OCI-LY3 (cell line): ENCODE measurements at regions not wholly inside any gene's neighbourhood (a gene's known extent, or its start where the extent isn't known, plus 50 kb on each side); places are given as distances from the start of the nearest gene placed in this dataset.

Experiments used
- H2AFZ ChIP-seq: fragments of 200-600, 300-600 bp; shearing (Covaris generic); 2 replicates; pipeline ENCODE4 v1.6.0; 2014; ENCODE audit warnings: antibody characterized with exemption, low read depth, low read length
- H3K27ac ChIP-seq: fragments of 200-600, 300-600 bp; sonication (generic); 2 replicates; pipeline ENCODE4 v1.5.1; 2014; ENCODE audit warnings: mild to moderate bottlenecking, low read length, moderate library complexity, mixed read lengths
- H3K27me3 ChIP-seq: fragments of 200-600, 300-600 bp; sonication (generic); 2 replicates; pipeline ENCODE4 v1.6.1; 2014; ENCODE audit warnings: low read depth, low read length, mixed read lengths
- H3K36me3 ChIP-seq: fragments of 200-600, 300-600 bp; sonication (generic); replicated peaks from 2 replicates; pipeline ENCODE3; 2014; ENCODE audit warnings: low read depth, low read length, mixed read lengths
- H3K4me1 ChIP-seq: fragments of 300-600, 200-600 bp; sonication (generic); 2 replicates; pipeline ENCODE4 v1.6.1; 2014; ENCODE audit warnings: low read length, mixed read lengths
- H3K4me2 ChIP-seq: fragments of 200-600, 300-600 bp; sonication (generic); 2 replicates; pipeline ENCODE4 v1.6.1; 2014; ENCODE audit warnings: low read length, mixed read lengths
- H3K4me3 ChIP-seq: fragments of 300-600, 200-600 bp; sonication (generic); 2 replicates; pipeline ENCODE4 v1.5.1; 2014; ENCODE audit warnings: antibody characterized with exemption, mild to moderate bottlenecking, low read length, moderate library complexity
- H3K79me2 ChIP-seq: fragments of 300-600, 200-600 bp; shearing (Covaris generic); 2 replicates; pipeline ENCODE4 v1.6.1; 2014; ENCODE audit warnings: mild to moderate bottlenecking, low read length, mixed read lengths
- H3K9ac ChIP-seq: fragments of 300-600, 200-600 bp; shearing (Covaris generic); 2 replicates; pipeline ENCODE4 v1.6.0; 2014; ENCODE audit warnings: mild to moderate bottlenecking, low read length, moderate library complexity
- H3K9me3 ChIP-seq: fragments of 200-600, 300-600 bp; shearing (Covaris generic); 2 replicates; pipeline ENCODE4 v1.6.1; 2014; ENCODE audit warnings: low read length, mixed read lengths; ENCODE audit not compliant: insufficient read depth
- H4K20me1 ChIP-seq: fragments of 200-600, 300-600 bp; sonication (generic); 2 replicates; pipeline ENCODE4 v1.6.1; 2016; ENCODE audit warnings: low read length, mixed read lengths; ENCODE audit not compliant: insufficient read depth
- EZH2phosphoT487 ChIP-seq: fragments of 200-600 bp; shearing (Covaris generic); IDR thresholded peaks from 2 replicates; pipeline ENCODE4 v1.6.1; 2018; ENCODE audit warnings: antibody characterized with exemption, mixed run types, low read depth
- TF ChIP-seq, protein P1 (sequence below): fragments of 200-600, 300-600 bp; sonication (generic); IDR thresholded peaks from 2 replicates; pipeline ENCODE4 v1.5.1; 2014; ENCODE audit warnings: antibody characterized with exemption, low read length, low read depth

DNA sequence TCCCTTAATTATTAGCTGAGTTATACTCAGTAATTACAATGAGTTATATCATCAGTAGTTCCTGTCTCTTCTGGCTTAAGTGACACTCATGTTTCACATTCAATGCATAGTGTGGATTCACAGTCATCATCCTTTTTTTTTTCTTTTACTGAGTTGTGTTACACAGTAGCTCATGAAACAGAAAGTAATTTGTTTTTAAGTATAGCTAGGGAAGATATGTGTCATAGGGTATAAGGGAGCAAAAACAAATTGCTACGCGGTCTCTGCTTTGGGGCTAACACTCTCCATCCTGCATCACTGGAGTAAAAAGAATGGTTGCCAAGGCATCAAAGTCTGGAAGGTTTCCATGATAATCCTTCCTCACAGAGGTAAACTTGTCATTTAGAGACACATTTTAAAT lies 971.7 kb upstream of the NCAM2 start:
- Histone ChIP-seq H3K9ac (no peak overlapping the region), H3K4me2 (no peak overlapping the region), H3K4me1 (no peaks in the 10 kb centered on the region), H3K79me2 (no peaks in the 10 kb centered on the region), H4K20me1 (no peaks in the 10 kb centered on the region), H3K36me3 (no peaks in the 10 kb centered on the region), H3K27ac (no peak overlapping the region), H3K27me3 (no peaks in the 10 kb centered on the region), H2AFZ (no peak overlapping the region), H3K9me3 (no peaks in the 10 kb centered on the region), H3K4me3 (no peak overlapping the region)
- TF ChIP-seq, protein P1, sequence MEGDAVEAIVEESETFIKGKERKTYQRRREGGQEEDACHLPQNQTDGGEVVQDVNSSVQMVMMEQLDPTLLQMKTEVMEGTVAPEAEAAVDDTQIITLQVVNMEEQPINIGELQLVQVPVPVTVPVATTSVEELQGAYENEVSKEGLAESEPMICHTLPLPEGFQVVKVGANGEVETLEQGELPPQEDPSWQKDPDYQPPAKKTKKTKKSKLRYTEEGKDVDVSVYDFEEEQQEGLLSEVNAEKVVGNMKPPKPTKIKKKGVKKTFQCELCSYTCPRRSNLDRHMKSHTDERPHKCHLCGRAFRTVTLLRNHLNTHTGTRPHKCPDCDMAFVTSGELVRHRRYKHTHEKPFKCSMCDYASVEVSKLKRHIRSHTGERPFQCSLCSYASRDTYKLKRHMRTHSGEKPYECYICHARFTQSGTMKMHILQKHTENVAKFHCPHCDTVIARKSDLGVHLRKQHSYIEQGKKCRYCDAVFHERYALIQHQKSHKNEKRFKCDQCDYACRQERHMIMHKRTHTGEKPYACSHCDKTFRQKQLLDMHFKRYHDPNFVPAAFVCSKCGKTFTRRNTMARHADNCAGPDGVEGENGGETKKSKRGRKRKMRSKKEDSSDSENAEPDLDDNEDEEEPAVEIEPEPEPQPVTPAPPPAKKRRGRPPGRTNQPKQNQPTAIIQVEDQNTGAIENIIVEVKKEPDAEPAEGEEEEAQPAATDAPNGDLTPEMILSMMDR: no peak
- TF ChIP-seq EZH2phosphoT487: no peak

DNA sequence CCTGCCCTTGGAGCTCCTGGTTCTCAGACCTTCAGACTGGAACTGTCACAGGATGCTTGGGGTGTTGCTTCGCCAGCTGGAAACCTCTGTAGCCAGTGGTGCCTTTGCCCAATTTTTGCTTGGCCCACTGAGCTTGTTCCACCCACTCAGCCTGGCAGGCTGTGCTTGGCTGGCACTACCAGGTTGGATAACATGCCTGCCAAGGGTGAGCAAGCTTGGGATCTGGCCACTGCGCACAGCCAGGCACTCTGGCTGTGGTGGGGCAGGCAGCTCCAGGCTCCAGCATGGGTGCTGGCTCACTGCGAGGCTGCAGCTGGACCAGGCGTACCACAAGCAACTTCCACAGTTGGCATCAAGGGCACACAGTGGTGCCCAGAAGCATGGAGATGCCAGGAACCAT lies 967.8 kb upstream of the NCAM2 start:
- no peak overlapping the region for H2AFZ ChIP-seq
- H3K27me3 ChIP-seq: no peaks in the 10 kb centered on the region
- no peaks in the 10 kb centered on the region for H4K20me1 ChIP-seq
- no peaks in the 10 kb centered on the region for H3K79me2 ChIP-seq
- H3K36me3 ChIP-seq: no peaks in the 10 kb centered on the region
- no peaks in the 10 kb centered on the region for H3K4me1 ChIP-seq
- no peak overlapping the region for H3K4me3 ChIP-seq
- no peaks in the 10 kb centered on the region for H3K9me3 ChIP-seq
- TF ChIP-seq, protein P1: no peak
- H3K9ac ChIP-seq: no peak overlapping the region
- no peak overlapping the region for H3K4me2 ChIP-seq
- no peak overlapping the region for H3K27ac ChIP-seq

DNA sequence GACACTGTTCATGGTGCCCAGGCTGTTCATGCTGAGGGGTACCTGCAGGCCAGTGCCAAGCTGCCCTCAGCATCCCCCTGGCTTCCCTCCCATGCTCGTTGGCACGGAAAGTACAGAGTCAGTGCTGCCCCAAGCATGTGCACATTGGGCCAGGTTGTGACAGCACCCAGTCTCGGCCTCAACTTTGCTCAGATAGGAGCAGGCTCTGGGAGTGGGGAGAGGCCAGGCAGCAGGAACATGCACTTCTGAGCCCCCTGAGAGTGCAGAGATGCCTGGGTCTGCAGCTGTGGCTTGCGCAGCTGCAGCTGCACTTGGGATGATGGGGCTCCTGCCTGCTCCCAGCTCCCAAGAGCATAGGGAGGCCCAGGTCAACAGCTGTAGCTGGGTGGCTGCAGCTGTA lies 966.4 kb upstream of the NCAM2 start:
- H4K20me1 ChIP-seq: no peaks in the 10 kb centered on the region
- H3K4me1 ChIP-seq: no peaks in the 10 kb centered on the region
- H3K36me3 ChIP-seq: no peaks in the 10 kb centered on the region
- no peak overlapping the region for H3K9ac ChIP-seq
- no peak for TF ChIP-seq EZH2phosphoT487
- TF ChIP-seq, protein P1: no peak
- peak overlapping the region; percentile 11; the same call in 1 of the 2 replicates for H2AFZ ChIP-seq
- no peaks in the 10 kb centered on the region for H3K79me2 ChIP-seq
- no peak overlapping the region for H3K4me2 ChIP-seq
- H3K4me3 ChIP-seq: no peak overlapping the region
- no peaks in the 10 kb centered on the region for H3K27me3 ChIP-seq
- no peak overlapping the region for H3K27ac ChIP-seq
- no peaks in the 10 kb centered on the region for H3K9me3 ChIP-seq

DNA sequence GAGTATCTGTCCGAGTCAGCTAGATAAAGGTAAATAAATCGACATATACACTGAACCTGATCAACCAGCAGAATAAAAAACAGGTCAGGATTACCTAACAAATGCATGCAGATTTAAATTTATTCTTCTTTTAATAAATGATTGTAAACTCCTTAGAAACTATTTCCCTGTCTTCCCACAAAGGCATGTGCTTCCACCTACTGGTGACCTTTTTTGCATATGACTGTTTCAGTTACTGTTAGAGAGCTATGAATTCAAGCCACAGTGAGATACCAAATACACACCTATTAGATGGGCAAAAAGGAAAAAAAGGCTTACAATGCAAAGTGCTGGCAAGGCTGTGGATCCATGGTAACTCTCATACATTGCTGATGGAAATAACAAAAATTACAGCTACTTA lies 957.4 kb upstream of the NCAM2 start:
- Histone ChIP-seq H2AFZ (no peak overlapping the region), H3K9me3 (no peaks in the 10 kb centered on the region), H3K27ac (no peak overlapping the region), H3K4me2 (no peak overlapping the region), H3K27me3 (no peaks in the 10 kb centered on the region), H4K20me1 (no peaks in the 10 kb centered on the region), H3K4me1 (0 out of 2 replicates have a peak, but pooled peaks cover 2% of the 10 kb centered on the region), H3K9ac (no peak overlapping the region), H3K36me3 (no peaks in the 10 kb centered on the region), H3K79me2 (no peaks in the 10 kb centered on the region), H3K4me3 (no peak overlapping the region)
- TF ChIP-seq EZH2phosphoT487: no peak
- TF ChIP-seq, protein P1: peak; percentile 45
